ENCODE measurements at regions not wholly inside any gene's neighbourhood (a gene's known extent, or its start where the extent isn't known, plus 50 kb on each side); places are given as distances from the start of the nearest gene placed in this dataset.

- 59 to 70% (median 68%) methylated on average over 3 of the region's 3 CpGs for WGBS, 3 donors
Observed at GRCh38 chr2:155518094-155518493, 814.4 kb downstream of the NR4A2 start.

GRCh38 chr2:155517362-155517761 is 815.2 kb downstream of the NR4A2 start:
- no peak overlapping the region for H3K4me3 ChIP-seq
- no peak for TF ChIP-seq EP300 (IDR thresholded peaks at IDR 0.05)
- no peak for TF ChIP-seq POLR2A (IDR thresholded peaks at IDR 0.05)
- TF ChIP-seq CTCF (IDR thresholded peaks at IDR 0.05), result no peak
- intact Hi-C loops (cut with DNase I), result no loop called here
- no peaks in the 10 kb centered on the region for H3K4me1 ChIP-seq (ENCODE audit: insufficient read depth)
- H3K9me3 ChIP-seq, result no peaks in the 10 kb centered on the region
- no peaks in the 10 kb centered on the region for H3K36me3 ChIP-seq
- WGBS, 3 donors, result 51 to 61% (median 55%) methylated on average over 1 of the region's 1 CpG
- no peaks in the 10 kb centered on the region for H3K27me3 ChIP-seq
- no peak for DNase-seq
- no peak overlapping the region for H3K27ac ChIP-seq

More at GRCh38 chr2:155518094-155518493, 814.4 kb downstream of the NR4A2 start:
- Histone ChIP-seq H3K9me3 (no peaks in the 10 kb centered on the region), H3K27ac (no peak overlapping the region), H3K27me3 (no peaks in the 10 kb centered on the region), H3K36me3 (no peaks in the 10 kb centered on the region), H3K4me3 (no peak overlapping the region), H3K4me1 (ENCODE audit: insufficient read depth) (no peaks in the 10 kb centered on the region)
- DNase-seq, result no peak
- intact Hi-C loops (cut with DNase I), result no loop called here
- TF ChIP-seq POLR2A (IDR thresholded peaks at IDR 0.05) (no peak), EP300 (IDR thresholded peaks at IDR 0.05) (no peak), CTCF (IDR thresholded peaks at IDR 0.05) (no peak)

- H3K9me3 ChIP-seq, result no peaks in the 10 kb centered on the region
- H3K27me3 ChIP-seq, result no peaks in the 10 kb centered on the region
- intact Hi-C loops (cut with DNase I), result no loop called here
- H3K27ac ChIP-seq, result no peak overlapping the region
- WGBS, 3 donors, result 82 to 89% (median 83%) methylated on average over 1 of the region's 1 CpG
- no peaks in the 10 kb centered on the region for H3K4me1 ChIP-seq (ENCODE audit: insufficient read depth)
- no peaks in the 10 kb centered on the region for H3K36me3 ChIP-seq
- no peak for TF ChIP-seq CTCF (IDR thresholded peaks at IDR 0.05)
- no peak for TF ChIP-seq EP300 (IDR thresholded peaks at IDR 0.05)
- TF ChIP-seq POLR2A (IDR thresholded peaks at IDR 0.05), result no peak
- no peak overlapping the region for H3K4me3 ChIP-seq
- no peak for DNase-seq
Observed at GRCh38 chr2:155513248-155513647, 814.8 kb downstream of the KCNJ3 start.

GRCh38 chr2:155502766-155503165 is 804.3 kb downstream of the KCNJ3 start:
- WGBS, 3 donors, result 58 to 81% (median 61%) methylated on average over 2 of the region's 2 CpGs
- no peak for DNase-seq
- Histone ChIP-seq H3K4me3 (no peak overlapping the region), H3K27me3 (no peaks in the 10 kb centered on the region), H3K4me1 (ENCODE audit: insufficient read depth) (no peaks in the 10 kb centered on the region), H3K36me3 (no peaks in the 10 kb centered on the region), H3K27ac (no peak overlapping the region), H3K9me3 (no peaks in the 10 kb centered on the region)
- TF ChIP-seq CTCF (IDR thresholded peaks at IDR 0.05), result no peak
- TF ChIP-seq POLR2A (IDR thresholded peaks at IDR 0.05), result no peak
- TF ChIP-seq EP300 (IDR thresholded peaks at IDR 0.05), result no peak
- intact Hi-C loops (cut with DNase I), result no loop called here

GRCh38 chr2:155498106-155498505 is 799.6 kb downstream of the KCNJ3 start:
- no peaks in the 10 kb centered on the region for H3K9me3 ChIP-seq
- no peak overlapping the region for H3K4me3 ChIP-seq
- DNase-seq, result no peak
- WGBS, 3 donors, result 71 to 83% (median 76%) methylated on average over 1 of the region's 1 CpG
- H3K27me3 ChIP-seq, result no peaks in the 10 kb centered on the region
- H3K27ac ChIP-seq, result no peak overlapping the region
- TF ChIP-seq POLR2A (IDR thresholded peaks at IDR 0.05), result no peak
- H3K4me1 ChIP-seq (ENCODE audit: insufficient read depth), result no peaks in the 10 kb centered on the region
- H3K36me3 ChIP-seq, result no peaks in the 10 kb centered on the region
- intact Hi-C loops (cut with DNase I), result no loop called here

All from ovary (tissue), 7 donors.